GM23338 (cell line): ENCODE measurements at regions not wholly inside any gene's neighbourhood (a gene's known extent, or its start where the extent isn't known, plus 50 kb on each side); places are given as distances from the start of the nearest gene placed in this dataset.

Source experiments
- CREB1 ChIP-seq: fragments of 250-450 bp; sonication (Bioruptor Pico); IDR thresholded peaks from 2 replicates; pipeline ENCODE4 v1.5.0; 2020; ENCODE audit warnings: low read depth, mild to moderate bottlenecking, moderate library complexity
- EZH2 ChIP-seq: fragments of 200-600 bp; sonication (generic); IDR thresholded peaks from one replicate; pipeline ENCODE4 v1.8.0; 2017; ENCODE audit warnings: antibody characterized with exemption, mild to moderate bottlenecking, low read depth; ENCODE audit not compliant: unreplicated experiment
- EZH2phosphoT487 ChIP-seq: fragments of 200-600 bp; sonication (generic); IDR thresholded peaks from one replicate; pipeline ENCODE4 v1.8.1; 2018; ENCODE audit warnings: antibody characterized with exemption; ENCODE audit not compliant: unreplicated experiment
- JUNB ChIP-seq: IDR thresholded peaks from one replicate; pipeline ENCODE4 v1.6.1; 2016; ENCODE audit warnings: antibody characterized with exemption; ENCODE audit not compliant: unreplicated experiment
- NANOG ChIP-seq: IDR thresholded peaks from 2 replicates; pipeline ENCODE4 v1.6.1; 2016; ENCODE audit warnings: antibody characterized with exemption, borderline replicate concordance
- POLR2AphosphoS5 ChIP-seq: IDR thresholded peaks from 2 replicates; pipeline ENCODE4 v1.6.1; 2016; ENCODE audit warnings: antibody characterized with exemption, low read depth
- STAT1 ChIP-seq: IDR thresholded peaks from one replicate; pipeline ENCODE4 v1.6.1; 2016; ENCODE audit warnings: antibody characterized with exemption; ENCODE audit not compliant: unreplicated experiment
- ZNF114 ChIP-seq: fragments of 250-450 bp; sonication (Bioruptor Pico); IDR thresholded peaks from 2 replicates; pipeline ENCODE4 v1.5.0; 2020; ENCODE audit warnings: mild to moderate bottlenecking, moderate library complexity
- ZNF331 ChIP-seq: fragments of 250-450 bp; sonication (Bioruptor Pico); IDR thresholded peaks from 2 replicates; pipeline ENCODE4 v1.5.0; 2020; ENCODE audit warnings: low read depth, mild to moderate bottlenecking, moderate library complexity
- TF ChIP-seq, protein P1 (sequence below), 2 experiments: fragments of 200-600 bp in 1 of 2; sonication (generic) in 1 of 2; conservative IDR thresholded peaks; 2 replicates each; pipeline versions ENCODE4 v1.5.1 to v1.6.1; 2016 to 2017; ENCODE audit warnings: antibody characterized with exemption in 2 of 2, low read depth in 2 of 2, mild to moderate bottlenecking in 2 of 2, moderate library complexity in 1 of 2
- TF ChIP-seq, protein P2 (sequence below): IDR thresholded peaks from one replicate; pipeline ENCODE4 v1.6.1; 2018; ENCODE audit warnings: antibody characterized with exemption; ENCODE audit not compliant: unreplicated experiment
- TF ChIP-seq, protein P3 (sequence below): IDR thresholded peaks from 2 replicates; pipeline ENCODE4 v1.6.1; 2016; ENCODE audit warnings: antibody characterized with exemption
- TF ChIP-seq, protein P4 (sequence below): fragments of 250-450 bp; sonication (Bioruptor Pico); IDR thresholded peaks from 2 replicates; pipeline ENCODE4 v1.5.0; 2020; ENCODE audit warnings: mild to moderate bottlenecking, moderate library complexity

DNA sequence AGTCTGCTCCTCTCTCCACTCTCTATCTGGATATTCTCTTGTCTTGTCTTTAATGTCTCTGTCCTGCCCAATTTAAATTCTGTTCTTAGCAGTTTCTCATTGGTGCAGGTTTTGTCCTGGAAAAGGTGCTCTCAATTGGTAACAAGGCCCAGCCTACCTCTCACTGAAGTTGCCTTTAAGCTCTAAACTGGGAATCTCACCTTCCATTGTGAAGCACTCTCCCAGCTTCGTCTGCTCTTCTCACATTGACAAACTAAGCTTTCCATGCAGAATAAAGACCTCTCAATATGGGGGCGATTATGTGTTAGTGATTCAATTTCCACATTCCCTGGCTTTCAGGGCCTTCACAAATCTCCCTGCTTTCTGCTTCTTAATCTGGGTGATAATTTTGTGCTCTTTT, 1712.2 kb downstream of the GRIK2 start:
- TF ChIP-seq ZNF331 (CRISPR knock-in tag) (no peak), EZH2 (no peak), EZH2phosphoT487 (no peak), POLR2AphosphoS5 (no peak), STAT1 (no peak), CREB1 (CRISPR knock-in tag) (no peak), JUNB (no peak), NANOG (no peak), ZNF114 (CRISPR knock-in tag) (no peak)
- TF ChIP-seq, protein P1, sequence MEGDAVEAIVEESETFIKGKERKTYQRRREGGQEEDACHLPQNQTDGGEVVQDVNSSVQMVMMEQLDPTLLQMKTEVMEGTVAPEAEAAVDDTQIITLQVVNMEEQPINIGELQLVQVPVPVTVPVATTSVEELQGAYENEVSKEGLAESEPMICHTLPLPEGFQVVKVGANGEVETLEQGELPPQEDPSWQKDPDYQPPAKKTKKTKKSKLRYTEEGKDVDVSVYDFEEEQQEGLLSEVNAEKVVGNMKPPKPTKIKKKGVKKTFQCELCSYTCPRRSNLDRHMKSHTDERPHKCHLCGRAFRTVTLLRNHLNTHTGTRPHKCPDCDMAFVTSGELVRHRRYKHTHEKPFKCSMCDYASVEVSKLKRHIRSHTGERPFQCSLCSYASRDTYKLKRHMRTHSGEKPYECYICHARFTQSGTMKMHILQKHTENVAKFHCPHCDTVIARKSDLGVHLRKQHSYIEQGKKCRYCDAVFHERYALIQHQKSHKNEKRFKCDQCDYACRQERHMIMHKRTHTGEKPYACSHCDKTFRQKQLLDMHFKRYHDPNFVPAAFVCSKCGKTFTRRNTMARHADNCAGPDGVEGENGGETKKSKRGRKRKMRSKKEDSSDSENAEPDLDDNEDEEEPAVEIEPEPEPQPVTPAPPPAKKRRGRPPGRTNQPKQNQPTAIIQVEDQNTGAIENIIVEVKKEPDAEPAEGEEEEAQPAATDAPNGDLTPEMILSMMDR (conservative IDR thresholded peaks at IDR 0.05; ENCODE audit: low read depth in 2 of 2) = no peak
- TF ChIP-seq, protein P2, sequence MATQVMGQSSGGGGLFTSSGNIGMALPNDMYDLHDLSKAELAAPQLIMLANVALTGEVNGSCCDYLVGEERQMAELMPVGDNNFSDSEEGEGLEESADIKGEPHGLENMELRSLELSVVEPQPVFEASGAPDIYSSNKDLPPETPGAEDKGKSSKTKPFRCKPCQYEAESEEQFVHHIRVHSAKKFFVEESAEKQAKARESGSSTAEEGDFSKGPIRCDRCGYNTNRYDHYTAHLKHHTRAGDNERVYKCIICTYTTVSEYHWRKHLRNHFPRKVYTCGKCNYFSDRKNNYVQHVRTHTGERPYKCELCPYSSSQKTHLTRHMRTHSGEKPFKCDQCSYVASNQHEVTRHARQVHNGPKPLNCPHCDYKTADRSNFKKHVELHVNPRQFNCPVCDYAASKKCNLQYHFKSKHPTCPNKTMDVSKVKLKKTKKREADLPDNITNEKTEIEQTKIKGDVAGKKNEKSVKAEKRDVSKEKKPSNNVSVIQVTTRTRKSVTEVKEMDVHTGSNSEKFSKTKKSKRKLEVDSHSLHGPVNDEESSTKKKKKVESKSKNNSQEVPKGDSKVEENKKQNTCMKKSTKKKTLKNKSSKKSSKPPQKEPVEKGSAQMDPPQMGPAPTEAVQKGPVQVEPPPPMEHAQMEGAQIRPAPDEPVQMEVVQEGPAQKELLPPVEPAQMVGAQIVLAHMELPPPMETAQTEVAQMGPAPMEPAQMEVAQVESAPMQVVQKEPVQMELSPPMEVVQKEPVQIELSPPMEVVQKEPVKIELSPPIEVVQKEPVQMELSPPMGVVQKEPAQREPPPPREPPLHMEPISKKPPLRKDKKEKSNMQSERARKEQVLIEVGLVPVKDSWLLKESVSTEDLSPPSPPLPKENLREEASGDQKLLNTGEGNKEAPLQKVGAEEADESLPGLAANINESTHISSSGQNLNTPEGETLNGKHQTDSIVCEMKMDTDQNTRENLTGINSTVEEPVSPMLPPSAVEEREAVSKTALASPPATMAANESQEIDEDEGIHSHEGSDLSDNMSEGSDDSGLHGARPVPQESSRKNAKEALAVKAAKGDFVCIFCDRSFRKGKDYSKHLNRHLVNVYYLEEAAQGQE = no peak
- TF ChIP-seq, protein P3, sequence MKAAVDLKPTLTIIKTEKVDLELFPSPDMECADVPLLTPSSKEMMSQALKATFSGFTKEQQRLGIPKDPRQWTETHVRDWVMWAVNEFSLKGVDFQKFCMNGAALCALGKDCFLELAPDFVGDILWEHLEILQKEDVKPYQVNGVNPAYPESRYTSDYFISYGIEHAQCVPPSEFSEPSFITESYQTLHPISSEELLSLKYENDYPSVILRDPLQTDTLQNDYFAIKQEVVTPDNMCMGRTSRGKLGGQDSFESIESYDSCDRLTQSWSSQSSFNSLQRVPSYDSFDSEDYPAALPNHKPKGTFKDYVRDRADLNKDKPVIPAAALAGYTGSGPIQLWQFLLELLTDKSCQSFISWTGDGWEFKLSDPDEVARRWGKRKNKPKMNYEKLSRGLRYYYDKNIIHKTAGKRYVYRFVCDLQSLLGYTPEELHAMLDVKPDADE = no peak
- TF ChIP-seq, protein P4, sequence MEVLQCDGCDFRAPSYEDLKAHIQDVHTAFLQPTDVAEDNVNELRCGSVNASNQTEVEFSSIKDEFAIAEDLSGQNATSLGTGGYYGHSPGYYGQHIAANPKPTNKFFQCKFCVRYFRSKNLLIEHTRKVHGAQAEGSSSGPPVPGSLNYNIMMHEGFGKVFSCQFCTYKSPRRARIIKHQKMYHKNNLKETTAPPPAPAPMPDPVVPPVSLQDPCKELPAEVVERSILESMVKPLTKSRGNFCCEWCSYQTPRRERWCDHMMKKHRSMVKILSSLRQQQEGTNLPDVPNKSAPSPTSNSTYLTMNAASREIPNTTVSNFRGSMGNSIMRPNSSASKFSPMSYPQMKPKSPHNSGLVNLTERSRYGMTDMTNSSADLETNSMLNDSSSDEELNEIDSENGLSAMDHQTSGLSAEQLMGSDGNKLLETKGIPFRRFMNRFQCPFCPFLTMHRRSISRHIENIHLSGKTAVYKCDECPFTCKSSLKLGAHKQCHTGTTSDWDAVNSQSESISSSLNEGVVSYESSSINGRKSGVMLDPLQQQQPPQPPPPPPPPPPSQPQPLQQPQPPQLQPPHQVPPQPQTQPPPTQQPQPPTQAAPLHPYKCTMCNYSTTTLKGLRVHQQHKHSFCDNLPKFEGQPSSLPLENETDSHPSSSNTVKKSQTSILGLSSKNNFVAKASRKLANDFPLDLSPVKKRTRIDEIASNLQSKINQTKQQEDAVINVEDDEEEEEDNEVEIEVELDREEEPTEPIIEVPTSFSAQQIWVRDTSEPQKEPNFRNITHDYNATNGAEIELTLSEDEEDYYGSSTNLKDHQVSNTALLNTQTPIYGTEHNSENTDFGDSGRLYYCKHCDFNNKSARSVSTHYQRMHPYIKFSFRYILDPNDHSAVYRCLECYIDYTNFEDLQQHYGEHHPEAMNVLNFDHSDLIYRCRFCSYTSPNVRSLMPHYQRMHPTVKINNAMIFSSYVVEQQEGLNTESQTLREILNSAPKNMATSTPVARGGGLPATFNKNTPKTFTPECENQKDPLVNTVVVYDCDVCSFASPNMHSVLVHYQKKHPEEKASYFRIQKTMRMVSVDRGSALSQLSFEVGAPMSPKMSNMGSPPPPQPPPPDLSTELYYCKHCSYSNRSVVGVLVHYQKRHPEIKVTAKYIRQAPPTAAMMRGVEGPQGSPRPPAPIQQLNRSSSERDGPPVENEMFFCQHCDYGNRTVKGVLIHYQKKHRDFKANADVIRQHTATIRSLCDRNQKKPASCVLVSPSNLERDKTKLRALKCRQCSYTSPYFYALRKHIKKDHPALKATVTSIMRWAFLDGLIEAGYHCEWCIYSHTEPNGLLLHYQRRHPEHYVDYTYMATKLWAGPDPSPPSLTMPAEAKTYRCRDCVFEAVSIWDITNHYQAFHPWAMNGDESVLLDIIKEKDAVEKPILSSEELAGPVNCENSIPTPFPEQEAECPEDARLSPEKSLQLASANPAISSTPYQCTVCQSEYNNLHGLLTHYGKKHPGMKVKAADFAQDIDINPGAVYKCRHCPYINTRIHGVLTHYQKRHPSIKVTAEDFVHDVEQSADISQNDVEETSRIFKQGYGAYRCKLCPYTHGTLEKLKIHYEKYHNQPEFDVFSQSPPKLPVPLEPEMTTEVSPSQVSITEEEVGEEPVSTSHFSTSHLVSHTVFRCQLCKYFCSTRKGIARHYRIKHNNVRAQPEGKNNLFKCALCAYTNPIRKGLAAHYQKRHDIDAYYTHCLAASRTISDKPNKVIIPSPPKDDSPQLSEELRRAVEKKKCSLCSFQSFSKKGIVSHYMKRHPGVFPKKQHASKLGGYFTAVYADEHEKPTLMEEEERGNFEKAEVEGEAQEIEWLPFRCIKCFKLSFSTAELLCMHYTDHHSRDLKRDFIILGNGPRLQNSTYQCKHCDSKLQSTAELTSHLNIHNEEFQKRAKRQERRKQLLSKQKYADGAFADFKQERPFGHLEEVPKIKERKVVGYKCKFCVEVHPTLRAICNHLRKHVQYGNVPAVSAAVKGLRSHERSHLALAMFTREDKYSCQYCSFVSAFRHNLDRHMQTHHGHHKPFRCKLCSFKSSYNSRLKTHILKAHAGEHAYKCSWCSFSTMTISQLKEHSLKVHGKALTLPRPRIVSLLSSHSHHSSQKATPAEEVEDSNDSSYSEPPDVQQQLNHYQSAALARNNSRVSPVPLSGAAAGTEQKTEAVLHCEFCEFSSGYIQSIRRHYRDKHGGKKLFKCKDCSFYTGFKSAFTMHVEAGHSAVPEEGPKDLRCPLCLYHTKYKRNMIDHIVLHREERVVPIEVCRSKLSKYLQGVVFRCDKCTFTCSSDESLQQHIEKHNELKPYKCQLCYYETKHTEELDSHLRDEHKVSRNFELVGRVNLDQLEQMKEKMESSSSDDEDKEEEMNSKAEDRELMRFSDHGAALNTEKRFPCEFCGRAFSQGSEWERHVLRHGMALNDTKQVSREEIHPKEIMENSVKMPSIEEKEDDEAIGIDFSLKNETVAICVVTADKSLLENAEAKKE (CRISPR knock-in tag) = peak; percentile 74; the same call in 1 of the 2 replicates
